K562 (cell line): ENCODE measurements at regions not wholly inside any gene's neighbourhood (a gene's known extent, or its start where the extent isn't known, plus 50 kb on each side); places are given as distances from the start of the nearest gene placed in this dataset.

Experiments used
- ARNT ChIP-seq, 2 experiments: fragments of 450-650 bp; IDR thresholded peaks; 2 replicates each; pipeline ENCODE4 v1.6.1; 2016; ENCODE audit warnings: mild to moderate bottlenecking in 1 of 2
- BCLAF1 ChIP-seq, 2 experiments: fragments of 450-650 bp in 1 of 2; IDR thresholded peaks; 2 replicates each; pipeline ENCODE4 v1.6.1; 2011 to 2017; ENCODE audit warnings: low read depth in 2 of 2, antibody characterized with exemption in 1 of 2, borderline replicate concordance in 1 of 2, low read length in 1 of 2, mild to moderate bottlenecking in 1 of 2, mixed read lengths in 1 of 2; ENCODE audit not compliant: control insufficient read depth in 1 of 2
- CHAMP1 ChIP-seq: fragments of 450-650 bp; IDR thresholded peaks from 2 replicates; pipeline ENCODE4 v1.6.1; 2016; ENCODE audit warnings: mild to moderate bottlenecking
- HMGXB4 ChIP-seq: sonication (generic); formaldehyde crosslinking; IDR thresholded peaks from 2 replicates; pipeline ENCODE4 v1.8.1; 2023; ENCODE audit warnings: mild to moderate bottlenecking, missing genetic modification reagents
- KLF13 ChIP-seq: fragments of 450-650 bp; IDR thresholded peaks from 2 replicates; pipeline ENCODE4 v1.6.1; 2016; ENCODE audit warnings: missing genetic modification characterization, low read depth, mild to moderate bottlenecking, missing compliant biosample characterization, moderate library complexity, borderline replicate concordance
- MAFK ChIP-seq: IDR thresholded peaks from 2 replicates; pipeline ENCODE4 v1.6.1; 2011; ENCODE audit warnings: low read length, improper control_type of control experiment
- NBN ChIP-seq: fragments of 450-650 bp; IDR thresholded peaks from 2 replicates; pipeline ENCODE4 v1.6.1; 2016; ENCODE audit warnings: low read depth, mild to moderate bottlenecking
- POLR3A ChIP-seq: IDR thresholded peaks from 2 replicates; pipeline ENCODE4 v1.6.1; 2011; ENCODE audit warnings: borderline replicate concordance, mild to moderate bottlenecking, moderate library complexity; ENCODE audit not compliant: insufficient read length, insufficient read depth; ENCODE audit errors: extremely low read depth
- RBM25 ChIP-seq: fragments of 200-400 bp; formaldehyde crosslinking; IDR thresholded peaks from 2 replicates; pipeline ENCODE4 v1.6.1; 2018; ENCODE audit warnings: low read length, low read depth, moderate library complexity; ENCODE audit not compliant: severe bottlenecking
- SAFB ChIP-seq: fragments of 200-400 bp; formaldehyde crosslinking; IDR thresholded peaks from 2 replicates; pipeline ENCODE4 v1.6.1; 2017; ENCODE audit warnings: low read depth, low read length, borderline replicate concordance
- ZNF511 ChIP-seq: sonication (generic); formaldehyde crosslinking; IDR thresholded peaks from 2 replicates; pipeline ENCODE4 v1.8.0; 2022; ENCODE audit warnings: mild to moderate bottlenecking, missing genetic modification reagents
- TF ChIP-seq, protein P1 (sequence below), 2 experiments: fragments of 450-650 bp; IDR thresholded peaks; 2 replicates each; pipeline ENCODE4 v1.6.1; 2016
- TF ChIP-seq, protein P2 (sequence below): sonication (generic); formaldehyde crosslinking; IDR thresholded peaks from 2 replicates; pipeline ENCODE4 v1.8.0; 2022; ENCODE audit warnings: mild to moderate bottlenecking, missing genetic modification reagents, borderline replicate concordance

- TF ChIP-seq, protein P1, sequence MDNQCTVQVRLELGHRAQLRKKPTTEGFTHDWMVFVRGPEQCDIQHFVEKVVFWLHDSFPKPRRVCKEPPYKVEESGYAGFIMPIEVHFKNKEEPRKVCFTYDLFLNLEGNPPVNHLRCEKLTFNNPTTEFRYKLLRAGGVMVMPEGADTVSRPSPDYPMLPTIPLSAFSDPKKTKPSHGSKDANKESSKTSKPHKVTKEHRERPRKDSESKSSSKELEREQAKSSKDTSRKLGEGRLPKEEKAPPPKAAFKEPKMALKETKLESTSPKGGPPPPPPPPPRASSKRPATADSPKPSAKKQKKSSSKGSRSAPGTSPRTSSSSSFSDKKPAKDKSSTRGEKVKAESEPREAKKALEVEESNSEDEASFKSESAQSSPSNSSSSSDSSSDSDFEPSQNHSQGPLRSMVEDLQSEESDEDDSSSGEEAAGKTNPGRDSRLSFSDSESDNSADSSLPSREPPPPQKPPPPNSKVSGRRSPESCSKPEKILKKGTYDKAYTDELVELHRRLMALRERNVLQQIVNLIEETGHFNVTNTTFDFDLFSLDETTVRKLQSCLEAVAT (IDR thresholded peaks at IDR 0.05): peak in 1 of 2 experiments; percentile 90; a peak in 2 of 4 replicates
- peak; percentile 92 for TF ChIP-seq CHAMP1
- no peak for TF ChIP-seq POLR3A
- TF ChIP-seq, protein P2, sequence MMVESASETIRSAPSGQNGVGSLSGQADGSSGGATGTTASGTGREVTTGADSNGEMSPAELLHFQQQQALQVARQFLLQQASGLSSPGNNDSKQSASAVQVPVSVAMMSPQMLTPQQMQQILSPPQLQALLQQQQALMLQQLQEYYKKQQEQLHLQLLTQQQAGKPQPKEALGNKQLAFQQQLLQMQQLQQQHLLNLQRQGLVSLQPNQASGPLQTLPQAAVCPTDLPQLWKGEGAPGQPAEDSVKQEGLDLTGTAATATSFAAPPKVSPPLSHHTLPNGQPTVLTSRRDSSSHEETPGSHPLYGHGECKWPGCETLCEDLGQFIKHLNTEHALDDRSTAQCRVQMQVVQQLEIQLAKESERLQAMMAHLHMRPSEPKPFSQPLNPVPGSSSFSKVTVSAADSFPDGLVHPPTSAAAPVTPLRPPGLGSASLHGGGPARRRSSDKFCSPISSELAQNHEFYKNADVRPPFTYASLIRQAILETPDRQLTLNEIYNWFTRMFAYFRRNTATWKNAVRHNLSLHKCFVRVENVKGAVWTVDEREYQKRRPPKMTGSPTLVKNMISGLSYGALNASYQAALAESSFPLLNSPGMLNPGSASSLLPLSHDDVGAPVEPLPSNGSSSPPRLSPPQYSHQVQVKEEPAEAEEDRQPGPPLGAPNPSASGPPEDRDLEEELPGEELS (CRISPR knock-in tag): peak; percentile 91; the same call in 1 of the 2 replicates
- peak; percentile 49 for TF ChIP-seq MAFK
- TF ChIP-seq RBM25: no peak
- TF ChIP-seq ZNF511 (CRISPR knock-in tag): peak; percentile 52; the same call in 1 of the 2 replicates
- peak; percentile 97 for TF ChIP-seq NBN
- TF ChIP-seq SAFB: no peak
- peak in 1 of 2 experiments; percentile 83; a peak in 1 of 4 replicates for TF ChIP-seq BCLAF1 (IDR thresholded peaks at IDR 0.05; ENCODE audit: borderline replicate concordance in 1 of 2, control insufficient read depth in 1 of 2, low read depth in 2 of 2, low read length in 1 of 2)
- no peak for TF ChIP-seq HMGXB4 (CRISPR knock-in tag)
- peak; percentile 97 to 99 for TF ChIP-seq ARNT (IDR thresholded peaks at IDR 0.05)
- TF ChIP-seq KLF13 (tag): no peak
Measured at GRCh38 chr15:96273317-96274086, 57.0 kb upstream of the NR2F2 start (continued).
